DMS53 treated with DMSO at 0.1 percent for 48 hours (cell line): ENCODE measurements at regions not wholly inside any gene's neighbourhood (a gene's known extent, or its start where the extent isn't known, plus 50 kb on each side); places are given as distances from the start of the nearest gene placed in this dataset.

Experiments
- DNase-seq: peaks from one replicate; lab custom pipeline; 2025; ENCODE audit not compliant: unreplicated experiment; lab: John Stamatoyannopoulos, UW

DNA sequence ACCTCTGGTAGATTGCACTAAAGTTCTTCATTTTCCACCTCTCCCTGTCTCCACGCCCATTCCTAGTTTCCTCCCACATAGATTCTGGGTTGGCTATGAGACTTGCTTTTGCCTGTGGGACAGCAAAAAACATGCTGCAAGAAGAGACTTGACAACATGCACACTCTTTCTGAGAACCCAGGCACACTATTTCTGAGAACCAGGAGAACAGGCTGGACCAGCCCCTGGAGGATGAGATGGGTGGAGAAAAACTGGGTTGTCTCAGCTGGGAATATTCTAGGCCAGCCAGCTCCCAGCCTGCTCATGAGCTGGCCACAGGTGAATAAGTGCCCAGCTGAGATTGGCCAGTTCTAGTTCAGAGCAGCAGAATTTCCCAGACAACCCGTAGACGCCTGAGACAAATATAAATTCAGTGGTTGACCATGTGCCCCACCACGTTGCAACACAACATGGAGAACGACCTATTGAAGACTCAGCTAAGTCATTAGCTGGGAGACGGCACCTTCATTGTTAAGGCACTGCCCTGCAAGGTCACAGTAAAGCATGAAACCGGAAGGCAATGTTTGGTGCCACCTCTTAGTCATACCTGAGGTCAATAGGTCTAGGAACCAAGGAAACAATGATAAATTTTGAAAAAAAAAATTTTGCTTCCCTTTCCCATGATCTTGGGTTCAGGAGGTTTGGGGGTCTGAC, 92.7 kb upstream of the AKR1E2 start:
- DNase-seq: peak; percentile 9

DNA sequence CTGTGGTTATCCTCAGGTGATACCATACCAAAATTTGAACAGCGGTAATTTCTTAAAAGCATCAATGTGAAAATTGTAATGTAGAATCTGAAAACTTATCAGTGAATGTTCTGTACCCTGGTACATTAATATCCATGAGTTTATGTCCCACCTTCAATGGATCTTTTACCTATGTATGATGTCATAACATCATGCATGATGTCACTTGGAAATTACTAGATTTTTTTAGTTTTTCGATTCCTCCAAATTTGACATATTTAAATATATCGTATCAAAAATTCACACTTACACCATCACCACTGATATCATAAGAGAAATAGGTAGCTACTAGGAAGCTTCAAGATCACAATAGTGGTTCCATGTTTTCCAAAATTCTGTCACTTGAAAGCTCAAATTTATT, 95.0 kb upstream of the AKR1E2 start:
- no peak for DNase-seq

GRCh38 chr10:4725917-4726606, 99.9 kb upstream of the AKR1E2 start:
- peak; percentile 69 for DNase-seq

DNA sequence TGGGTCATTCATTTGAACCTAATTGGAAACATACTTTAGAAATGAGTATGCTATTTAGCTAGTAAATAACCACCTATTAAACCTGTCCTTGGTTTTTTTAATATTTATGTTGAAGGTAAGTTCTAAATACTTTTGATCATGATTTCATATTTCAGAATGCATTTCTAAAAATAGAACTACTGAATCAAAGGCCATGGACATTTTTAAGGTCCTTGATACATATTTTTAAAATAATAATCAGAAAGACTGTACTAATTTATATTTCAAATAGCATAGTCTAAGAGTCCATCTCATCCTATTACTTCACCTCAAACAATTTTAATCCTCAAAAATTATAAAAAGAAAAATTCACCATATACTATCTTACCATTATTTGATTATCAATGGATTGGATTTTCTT, 102.1 kb upstream of the AKR1E2 start:
- no peak for DNase-seq

GRCh38 chr10:4721999-4722753, 103.8 kb upstream of the AKR1E2 start:
- peak; percentile 13 for DNase-seq

- DNase-seq: no peak
Observed at GRCh38 chr10:4720463-4720862, 105.5 kb upstream of the AKR1E2 start.

- DNase-seq: no peak
Observed at GRCh38 chr10:4719671-4720070, 106.3 kb upstream of the AKR1E2 start.

DNA sequence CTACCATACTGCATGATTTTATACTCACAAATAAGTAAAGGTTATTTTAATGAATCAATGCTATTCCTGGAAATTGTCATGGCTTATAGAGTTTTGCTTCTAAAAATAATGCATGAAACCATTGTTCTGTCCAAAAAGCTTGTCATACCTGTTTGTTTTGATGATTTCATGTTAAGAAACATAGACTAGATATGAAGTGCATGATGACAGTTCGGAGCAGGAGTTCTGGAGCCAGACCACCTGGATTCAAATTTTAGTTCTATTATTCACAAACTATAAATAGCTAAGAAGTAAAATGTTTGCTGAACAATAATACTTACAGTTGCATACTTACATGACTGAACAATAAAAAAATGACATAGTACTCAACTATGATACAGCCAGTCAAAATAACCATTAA, 107.0 kb upstream of the AKR1E2 start:
- DNase-seq: no peak

- no peak for DNase-seq
Observed at GRCh38 chr10:4718544-4718943, 107.5 kb upstream of the AKR1E2 start.

- no peak for DNase-seq
Observed at GRCh38 chr10:4717670-4718069, 108.3 kb upstream of the AKR1E2 start.

DNA sequence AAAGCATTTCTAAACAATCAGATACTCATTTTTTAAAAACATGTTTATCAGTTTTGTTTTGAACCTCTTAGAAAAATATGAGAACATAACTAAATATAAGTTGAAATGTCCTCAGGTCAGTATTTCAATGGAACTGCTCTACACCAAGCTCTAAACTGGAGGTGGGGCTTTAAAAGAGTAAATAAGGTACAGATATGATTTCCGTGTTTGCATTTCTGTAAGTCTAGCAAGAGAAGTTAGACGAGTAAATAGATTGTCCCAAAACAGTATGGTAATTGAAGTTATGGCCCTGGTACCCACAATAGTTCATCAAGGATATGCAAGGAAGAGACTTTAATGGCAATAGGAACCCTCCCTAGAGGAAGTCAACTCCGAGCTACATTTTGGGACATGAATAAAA, 115.1 kb upstream of the AKR1E2 start:
- DNase-seq: no peak

GRCh38 chr10:4708123-4708759, 117.8 kb upstream of the AKR1E2 start:
- no peak for DNase-seq

DNA sequence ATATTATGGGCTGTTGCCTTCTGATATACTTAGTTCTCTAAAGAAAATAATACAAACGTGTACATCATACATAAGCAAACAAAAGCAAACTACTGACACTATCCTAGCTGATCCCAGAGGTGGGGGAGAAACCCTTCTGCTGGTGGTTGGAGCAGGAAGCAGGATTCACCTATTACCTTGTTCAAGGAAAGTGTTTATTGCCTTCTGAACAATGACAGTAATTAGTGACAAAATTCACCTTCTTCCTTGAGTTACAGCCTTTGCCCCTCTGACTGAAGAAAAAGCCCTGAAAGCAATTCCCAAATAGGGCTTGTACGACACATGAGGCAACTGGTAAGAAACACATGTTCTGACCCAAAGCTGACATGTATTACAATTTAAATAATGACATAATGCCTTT, 118.8 kb upstream of the AKR1E2 start:
- no peak for DNase-seq

GRCh38 chr10:4704034-4704545, 121.9 kb upstream of the AKR1E2 start:
- no peak for DNase-seq

GRCh38 chr10:4701016-4701415, 125.0 kb upstream of the AKR1E2 start:
- DNase-seq: no peak

DNA sequence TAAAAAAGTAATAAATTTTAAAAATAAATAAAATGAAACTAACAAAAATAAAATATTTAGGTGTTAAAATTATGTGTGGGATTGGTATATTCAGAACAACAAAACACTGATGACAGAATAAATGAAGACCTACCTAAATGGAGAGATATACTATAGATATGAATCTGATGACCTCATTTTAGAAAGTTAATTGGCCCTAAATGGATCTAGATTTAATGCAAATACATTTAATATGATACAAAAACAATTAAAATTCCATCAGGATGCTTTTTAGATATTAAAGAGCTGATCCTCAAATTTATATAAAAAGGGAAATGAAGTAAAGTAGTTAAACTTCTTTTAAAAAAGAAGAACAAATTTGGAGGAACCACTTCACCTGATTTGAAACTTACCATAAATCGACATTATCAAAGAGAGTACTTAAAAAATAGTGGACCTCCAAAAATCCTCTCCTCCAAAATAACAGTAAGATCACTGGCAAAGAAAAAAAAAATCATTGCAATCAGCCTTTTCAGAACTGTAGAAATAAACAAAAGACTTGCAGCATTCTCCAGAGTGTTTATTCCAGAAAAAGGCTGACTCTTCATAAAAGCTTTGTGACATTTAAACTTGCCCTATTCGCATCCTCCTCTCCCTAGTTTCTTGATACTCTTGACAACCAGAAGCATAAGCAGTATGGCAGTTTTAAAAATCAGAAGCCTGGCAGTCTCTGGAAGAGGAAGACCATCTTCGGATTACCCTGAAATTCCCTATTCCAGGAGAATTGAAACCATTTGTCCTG, 125.9 kb upstream of the AKR1E2 start:
- no peak for DNase-seq

DNA sequence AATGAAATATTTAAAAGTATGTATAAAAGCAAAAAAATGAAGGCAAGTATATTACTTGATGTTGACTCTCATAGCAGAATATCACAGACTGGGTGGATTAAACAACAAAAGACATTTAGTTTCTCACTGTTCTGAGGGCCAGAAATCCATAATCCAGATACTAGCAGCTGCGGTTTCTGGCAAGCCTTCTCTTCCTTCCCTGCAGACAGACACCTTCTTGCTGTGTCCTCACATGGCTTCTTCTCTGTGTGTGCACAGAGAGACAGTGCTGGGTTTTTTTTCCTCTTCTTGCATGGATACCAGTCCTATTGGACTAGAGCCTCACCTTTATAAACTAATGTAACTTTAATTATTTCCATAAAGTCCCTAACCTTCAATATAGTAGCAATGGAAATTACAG, 127.9 kb upstream of the AKR1E2 start:
- DNase-seq: no peak

- no peak for DNase-seq
Observed at GRCh38 chr10:4696186-4696585, 129.8 kb upstream of the AKR1E2 start.

GRCh38 chr10:4693967-4694366, 132.0 kb upstream of the AKR1E2 start:
- no peak for DNase-seq

DNA sequence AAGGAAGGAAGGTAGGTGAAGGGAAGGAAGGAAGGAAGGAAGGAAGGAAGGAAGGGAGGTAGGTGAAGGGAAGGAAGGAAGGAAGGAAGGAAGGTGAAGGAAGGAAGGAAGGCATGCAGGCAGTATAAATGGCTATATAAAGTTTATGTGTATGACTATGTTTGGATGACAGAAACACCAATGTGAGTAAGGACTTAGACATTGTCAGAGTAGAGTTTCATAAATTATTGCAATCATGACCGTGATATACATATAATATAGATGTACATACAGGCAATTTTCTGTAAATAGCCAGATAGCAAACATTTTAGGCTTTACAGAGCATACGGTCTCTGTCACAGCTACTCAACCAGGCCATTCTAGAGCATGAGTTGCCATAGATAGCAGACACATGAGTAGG, 133.8 kb upstream of the AKR1E2 start:
- no peak for DNase-seq

DNA sequence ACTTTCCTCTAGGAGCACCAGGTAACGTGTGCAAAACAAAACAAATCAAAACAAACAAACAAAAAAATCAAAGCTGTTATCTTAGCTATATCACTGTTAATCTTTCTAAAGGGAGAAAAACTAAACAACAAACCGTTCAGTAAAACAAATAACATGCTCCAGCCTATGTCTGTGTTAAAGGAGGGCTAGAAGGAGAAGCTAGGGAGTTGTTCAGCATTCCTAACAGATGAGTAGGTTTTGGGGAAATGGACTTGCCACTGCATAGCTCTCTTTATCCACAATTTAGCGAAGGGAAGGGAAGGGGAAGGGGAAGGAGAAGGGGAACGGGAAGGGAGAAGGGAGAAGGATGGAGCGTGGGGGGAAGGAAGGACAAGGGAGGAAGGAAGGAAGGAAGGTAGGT, 134.2 kb upstream of the AKR1E2 start:
- DNase-seq: no peak
